PC-9 (cell line): ENCODE measurements at regions not wholly inside any gene's neighbourhood (a gene's known extent, or its start where the extent isn't known, plus 50 kb on each side); places are given as distances from the start of the nearest gene placed in this dataset.

Experiments used
- EZH2 ChIP-seq: fragments of 200-600 bp; sonication (generic); IDR thresholded peaks from 2 replicates; pipeline ENCODE4 v1.8.0; 2017; ENCODE audit warnings: antibody characterized with exemption, low read depth
- TF ChIP-seq, protein P1 (sequence below): fragments of 200-600 bp; sonication (generic); conservative IDR thresholded peaks from 2 replicates; pipeline ENCODE4 v1.6.1; 2017; ENCODE audit warnings: mixed run types, antibody characterized with exemption, mild to moderate bottlenecking, moderate library complexity

DNA sequence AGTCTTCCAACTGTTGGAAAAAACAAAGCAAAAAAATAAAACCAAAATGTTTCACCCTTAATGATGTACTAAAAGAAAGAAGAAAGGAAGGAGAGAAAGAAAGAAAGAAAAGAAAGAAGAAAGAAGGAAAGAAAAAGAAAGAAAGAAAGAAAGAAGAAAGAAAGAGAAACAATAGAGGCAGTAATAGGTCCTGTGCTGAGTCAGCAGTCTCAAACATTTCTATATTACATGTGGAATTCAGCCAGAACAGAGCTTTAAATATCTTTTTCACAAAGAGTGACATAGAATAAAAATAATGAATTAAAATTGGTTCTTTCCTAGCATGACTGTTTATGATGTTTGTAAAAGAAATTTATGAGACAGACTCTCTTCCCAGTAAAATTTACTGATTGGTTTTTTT is 1135.3 kb upstream of the CDH8 start:
- no peak for TF ChIP-seq EZH2
- TF ChIP-seq, protein P1, sequence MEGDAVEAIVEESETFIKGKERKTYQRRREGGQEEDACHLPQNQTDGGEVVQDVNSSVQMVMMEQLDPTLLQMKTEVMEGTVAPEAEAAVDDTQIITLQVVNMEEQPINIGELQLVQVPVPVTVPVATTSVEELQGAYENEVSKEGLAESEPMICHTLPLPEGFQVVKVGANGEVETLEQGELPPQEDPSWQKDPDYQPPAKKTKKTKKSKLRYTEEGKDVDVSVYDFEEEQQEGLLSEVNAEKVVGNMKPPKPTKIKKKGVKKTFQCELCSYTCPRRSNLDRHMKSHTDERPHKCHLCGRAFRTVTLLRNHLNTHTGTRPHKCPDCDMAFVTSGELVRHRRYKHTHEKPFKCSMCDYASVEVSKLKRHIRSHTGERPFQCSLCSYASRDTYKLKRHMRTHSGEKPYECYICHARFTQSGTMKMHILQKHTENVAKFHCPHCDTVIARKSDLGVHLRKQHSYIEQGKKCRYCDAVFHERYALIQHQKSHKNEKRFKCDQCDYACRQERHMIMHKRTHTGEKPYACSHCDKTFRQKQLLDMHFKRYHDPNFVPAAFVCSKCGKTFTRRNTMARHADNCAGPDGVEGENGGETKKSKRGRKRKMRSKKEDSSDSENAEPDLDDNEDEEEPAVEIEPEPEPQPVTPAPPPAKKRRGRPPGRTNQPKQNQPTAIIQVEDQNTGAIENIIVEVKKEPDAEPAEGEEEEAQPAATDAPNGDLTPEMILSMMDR, result no peak
